GM18507 (cell line): ENCODE measurements at regions not wholly inside any gene's neighbourhood (a gene's known extent, or its start where the extent isn't known, plus 50 kb on each side); places are given as distances from the start of the nearest gene placed in this dataset.

Experiments used
- DNase-seq: peaks from one replicate; pipeline ENCODE4 v3.0.0; 2011; ENCODE audit warnings: low read depth; ENCODE audit not compliant: insufficient read length; ENCODE audit errors: extremely low spot score
- FAIRE-seq: peaks from 2 replicates; lab custom pipeline; 2011; peaks lifted over from hg19 to GRCh38; lab: Jason Lieb, UNC

- DNase-seq = no peak
- FAIRE-seq = no peak
Measured at GRCh38 chr1:94627771-94628498, 86.4 kb upstream of the F3 start.

- FAIRE-seq (no peak), DNase-seq (no peak)
Measured at GRCh38 chr1:94624203-94624602, 82.6 kb upstream of the F3 start.

GRCh38 chr1:94623560-94624148 lies 82.1 kb upstream of the F3 start:
- no peak for FAIRE-seq
- no peak for DNase-seq

- no peak for FAIRE-seq
- DNase-seq = no peak
Measured at GRCh38 chr1:94622757-94623156, 81.2 kb upstream of the F3 start.

GRCh38 chr1:94621802-94622201 lies 80.2 kb upstream of the F3 start:
- DNase-seq (no peak), FAIRE-seq (no peak)

GRCh38 chr1:94621395-94621794 lies 79.8 kb upstream of the F3 start:
- no peak for DNase-seq
- FAIRE-seq = no peak

GRCh38 chr1:94620345-94621031 lies 78.9 kb upstream of the F3 start:
- FAIRE-seq = no peak
- DNase-seq = no peak

GRCh38 chr1:94619731-94620130 lies 78.2 kb upstream of the F3 start:
- FAIRE-seq (no peak), DNase-seq (no peak)

- no peak for FAIRE-seq
- no peak for DNase-seq
Measured at GRCh38 chr1:94617957-94618739, 76.6 kb upstream of the F3 start.

GRCh38 chr1:94617134-94617805 lies 75.7 kb upstream of the F3 start:
- FAIRE-seq (no peak), DNase-seq (no peak)

- DNase-seq (no peak), FAIRE-seq (no peak)
Measured at GRCh38 chr1:94616506-94616905, 74.9 kb upstream of the F3 start.

GRCh38 chr1:94614996-94615395 lies 73.4 kb upstream of the F3 start:
- no peak for FAIRE-seq
- no peak for DNase-seq

- FAIRE-seq = no peak
- no peak for DNase-seq
Measured at GRCh38 chr1:94614168-94614815, 72.7 kb upstream of the F3 start.

GRCh38 chr1:94612525-94613204 lies 71.1 kb upstream of the F3 start:
- no peak for DNase-seq
- no peak for FAIRE-seq

- no peak for DNase-seq
- FAIRE-seq = no peak
Measured at GRCh38 chr1:94611681-94612475, 70.3 kb upstream of the F3 start.

- FAIRE-seq = no peak
- no peak for DNase-seq
Measured at GRCh38 chr1:94609619-94610018, 68.1 kb upstream of the F3 start.

GRCh38 chr1:94608852-94609530 lies 67.4 kb upstream of the F3 start:
- DNase-seq (no peak), FAIRE-seq (no peak)
